HEK293 (cell line): ENCODE measurements at regions not wholly inside any gene's neighbourhood (a gene's known extent, or its start where the extent isn't known, plus 50 kb on each side); places are given as distances from the start of the nearest gene placed in this dataset.

Source experiments
- CTCF ChIP-seq: fragments of 450-650 bp; formaldehyde crosslinking; IDR thresholded peaks from 2 replicates; pipeline ENCODE4 v1.5.1; 2016; ENCODE audit warnings: missing biosample characterization, missing genetic modification characterization
- ZNF174 ChIP-seq: fragments of 450-650 bp; formaldehyde crosslinking; IDR thresholded peaks from 2 replicates; pipeline ENCODE4 v1.5.0; 2017; ENCODE audit warnings: missing biosample characterization, mild to moderate bottlenecking, missing genetic modification characterization

GRCh38 chr3:34683851-34684250, 885.4 kb downstream of the PDCD6IP start:
- TF ChIP-seq ZNF174 (tag by site-specific recombination) (no peak), CTCF (tag by site-specific recombination) (no peak)
